WTC11 (cell line): ENCODE measurements at regions not wholly inside any gene's neighbourhood (a gene's known extent, or its start where the extent isn't known, plus 50 kb on each side); places are given as distances from the start of the nearest gene placed in this dataset.

Source experiments
- ATAC-seq: fragments of 200-7000 bp; cut with Tn5 transposase; 2 replicates; pipeline ENCODE4 v1.10.0; 2021; ENCODE audit warnings: mild to moderate bottlenecking, moderate library complexity
- CTCF ChIA-PET: fragments of 300-600 bp; sonication (Branson Sonifier 250); formaldehyde crosslinking; loops from one replicate; lab custom pipeline; 2021; ENCODE audit warnings: antibody characterized with exemption; lab: Charles Lee
- POLR2A ChIA-PET: fragments of 350-600 bp; sonication (Branson Sonifier 250); formaldehyde crosslinking; loops from one replicate; lab custom pipeline; 2021; ENCODE audit warnings: antibody characterized with exemption; lab: Charles Lee
- DNase-seq: peaks from one replicate; pipeline ENCODE4 v3.0.0; 2021; ENCODE audit warnings: low spot score
- H3K27ac Mint-ChIP-seq: 2 replicates; pipeline ENCODE4 v1.8.0; 2021; ENCODE audit warnings: mixed read lengths
- H3K27me3 Mint-ChIP-seq: 2 replicates; pipeline ENCODE4 v1.8.0; 2021; ENCODE audit warnings: low read depth, mild to moderate bottlenecking, moderate library complexity, mixed read lengths
- H3K36me3 Mint-ChIP-seq: 2 replicates; pipeline ENCODE4 v1.8.0; 2021; ENCODE audit warnings: mixed read lengths
- H3K4me1 Mint-ChIP-seq: 2 replicates; pipeline ENCODE4 v1.8.0; 2022; ENCODE audit warnings: mixed read lengths
- H3K4me3 Mint-ChIP-seq: 2 replicates; pipeline ENCODE4 v1.8.0; 2021; ENCODE audit warnings: mild to moderate bottlenecking, moderate library complexity, mixed read lengths
- H3K9me3 Mint-ChIP-seq: 2 replicates; pipeline ENCODE4 v1.8.0; 2021; ENCODE audit warnings: mixed read lengths
- AFF4 ChIP-seq: sonication (generic); formaldehyde crosslinking; IDR thresholded peaks from 2 replicates; pipeline ENCODE4 v1.8.1; 2023; ENCODE audit warnings: mild to moderate bottlenecking, missing genetic modification reagents, borderline replicate concordance
- AR ChIP-seq: fragments of 250-450 bp; sonication (Bioruptor Pico); IDR thresholded peaks from 2 replicates; pipeline ENCODE4 v1.9.0; 2021; ENCODE audit warnings: mild to moderate bottlenecking
- CBFB ChIP-seq: sonication (generic); formaldehyde crosslinking; IDR thresholded peaks from 2 replicates; pipeline ENCODE4 v1.8.1; 2022; ENCODE audit warnings: mild to moderate bottlenecking, low read depth, missing genetic modification reagents
- CDX4 ChIP-seq: fragments of 250-450 bp; sonication (Bioruptor Pico); IDR thresholded peaks from 2 replicates; pipeline ENCODE4 v1.9.0; 2021; ENCODE audit warnings: moderate library complexity, mild to moderate bottlenecking, inconsistent platforms, borderline replicate concordance
- EMX1 ChIP-seq: fragments of 250-450 bp; sonication (Bioruptor Pico); IDR thresholded peaks from 2 replicates; pipeline ENCODE4 v1.8.0; 2021; ENCODE audit warnings: mild to moderate bottlenecking
- ESRRA ChIP-seq: sonication (generic); formaldehyde crosslinking; IDR thresholded peaks from 2 replicates; pipeline ENCODE4 v1.8.1; 2022; ENCODE audit warnings: mild to moderate bottlenecking, missing genetic modification reagents, borderline replicate concordance
- FOXJ3 ChIP-seq: sonication (generic); formaldehyde crosslinking; IDR thresholded peaks from 2 replicates; pipeline ENCODE4 v1.9.0; 2021; ENCODE audit warnings: missing genetic modification reagents, mild to moderate bottlenecking, borderline replicate concordance
- FOXP4 ChIP-seq: sonication (generic); formaldehyde crosslinking; IDR thresholded peaks from 2 replicates; pipeline ENCODE4 v1.8.0; 2022; ENCODE audit warnings: mild to moderate bottlenecking, missing genetic modification reagents
- GTF2I ChIP-seq: fragments of 250-450 bp; sonication (Bioruptor Pico); conservative IDR thresholded peaks from 2 replicates; pipeline ENCODE4 v1.4.0; 2021; ENCODE audit warnings: mild to moderate bottlenecking
- JAZF1 ChIP-seq: fragments of 250-450 bp; sonication (Bioruptor Pico); IDR thresholded peaks from 2 replicates; pipeline ENCODE4 v1.9.0; 2021; ENCODE audit warnings: moderate library complexity, mild to moderate bottlenecking, inconsistent platforms
- MXD4 ChIP-seq: fragments of 250-450 bp; sonication (Bioruptor Pico); IDR thresholded peaks from 2 replicates; pipeline ENCODE4 v1.8.0; 2021; ENCODE audit warnings: mild to moderate bottlenecking, moderate library complexity, borderline replicate concordance
- NFYB ChIP-seq: sonication (generic); formaldehyde crosslinking; conservative IDR thresholded peaks from 2 replicates; pipeline ENCODE4 v1.8.0; 2022; ENCODE audit warnings: low read depth, missing genetic modification reagents
- NR2C2 ChIP-seq: sonication (generic); formaldehyde crosslinking; IDR thresholded peaks from 2 replicates; pipeline ENCODE4 v1.8.0; 2022; ENCODE audit warnings: mild to moderate bottlenecking, missing genetic modification reagents
- RORB ChIP-seq: fragments of 250-450 bp; sonication (Bioruptor Pico); IDR thresholded peaks from 2 replicates; pipeline ENCODE4 v1.9.0; 2021; ENCODE audit warnings: mild to moderate bottlenecking
- SOX15 ChIP-seq: fragments of 250-450 bp; sonication (Bioruptor Pico); IDR thresholded peaks from 2 replicates; pipeline ENCODE4 v1.9.0; 2021; ENCODE audit warnings: mild to moderate bottlenecking
- ZNF138 ChIP-seq: sonication (generic); formaldehyde crosslinking; conservative IDR thresholded peaks from 2 replicates; pipeline ENCODE4 v1.8.1; 2022; ENCODE audit warnings: mild to moderate bottlenecking, moderate library complexity, missing genetic modification reagents
- ZNF232 ChIP-seq: sonication (generic); formaldehyde crosslinking; IDR thresholded peaks from 2 replicates; pipeline ENCODE4 v1.8.0; 2022; ENCODE audit warnings: mild to moderate bottlenecking, missing genetic modification reagents
- ZNF263 ChIP-seq: sonication (generic); formaldehyde crosslinking; IDR thresholded peaks from 2 replicates; pipeline ENCODE4 v1.8.1; 2022; ENCODE audit warnings: low read depth, mild to moderate bottlenecking, moderate library complexity, missing genetic modification reagents
- TF ChIP-seq, protein P1 (sequence below): sonication (generic); formaldehyde crosslinking; IDR thresholded peaks from 2 replicates; pipeline ENCODE4 v1.8.0; 2022; ENCODE audit warnings: mild to moderate bottlenecking, missing genetic modification reagents
- TF ChIP-seq, protein P2 (sequence below): sonication (generic); formaldehyde crosslinking; IDR thresholded peaks from 2 replicates; pipeline ENCODE4 v1.8.0; 2023; ENCODE audit warnings: missing genetic modification reagents, mild to moderate bottlenecking, borderline replicate concordance
- TF ChIP-seq, protein P3 (sequence below): sonication (generic); formaldehyde crosslinking; IDR thresholded peaks from 2 replicates; pipeline ENCODE4 v1.8.1; 2023; ENCODE audit warnings: mild to moderate bottlenecking, missing genetic modification reagents, moderate library complexity

DNA sequence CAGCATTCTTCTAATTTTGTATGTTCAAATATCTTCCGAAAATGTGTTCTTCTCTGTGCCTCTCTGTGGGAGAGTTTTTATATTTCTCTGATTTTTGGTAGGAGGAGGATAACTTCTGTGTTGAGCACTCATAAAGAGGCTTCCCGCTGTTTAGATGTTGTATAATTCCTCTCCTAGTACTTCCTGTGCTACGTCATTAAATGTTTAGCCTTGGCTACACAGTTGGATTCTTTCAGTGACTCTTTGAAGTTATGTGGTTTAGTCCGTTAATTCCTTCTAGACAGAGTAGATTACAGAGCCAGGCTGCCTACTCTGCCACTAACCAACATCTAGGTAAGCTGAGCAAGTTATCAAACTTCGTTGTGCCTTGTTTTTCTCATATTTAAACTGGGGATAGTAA is 302.6 kb downstream of the OSTF1 start (continued):
- TF ChIP-seq AFF4 (no peak), ZNF232 (CRISPR knock-in tag) (no peak), CBFB (CRISPR knock-in tag) (no peak), MXD4 (CRISPR knock-in tag) (no peak), ZNF138 (CRISPR knock-in tag) (no peak)
- TF ChIP-seq, all 79 proteins: peak for 0

DNA sequence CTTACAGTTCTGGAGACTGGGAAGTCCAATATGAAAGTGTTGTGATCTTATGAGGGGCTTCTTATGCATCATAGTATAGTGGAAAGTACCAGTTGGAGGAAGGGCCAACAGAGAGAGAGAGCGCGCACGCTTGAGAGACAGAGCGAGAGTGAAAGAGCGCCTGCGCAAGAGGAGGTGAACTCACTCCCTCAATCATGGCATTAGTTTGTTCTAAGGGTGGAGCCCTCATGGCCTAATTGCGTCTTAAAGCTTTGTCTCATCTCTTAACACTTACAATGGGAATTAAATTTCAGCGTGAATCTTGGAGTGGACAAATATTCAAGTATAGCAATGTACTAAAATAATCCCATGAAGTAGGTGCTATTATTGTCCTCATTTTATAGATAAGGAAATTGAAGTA is 303.2 kb downstream of the OSTF1 start:
- Mint-ChIP-seq H3K36me3 (peaks cover 13% of the 10 kb centered on the region), H3K27me3 (no peaks in the 10 kb centered on the region), H3K27ac (no peak overlapping the region), H3K9me3 (peaks cover 26% of the 10 kb centered on the region), H3K4me3 (no peak overlapping the region), H3K4me1 (no peaks in the 10 kb centered on the region)
- ChIA-PET CTCF (no interaction called here), POLR2A (no interaction called here)
- ATAC-seq (no peak), DNase-seq (no peak)
- TF ChIP-seq, protein P1, sequence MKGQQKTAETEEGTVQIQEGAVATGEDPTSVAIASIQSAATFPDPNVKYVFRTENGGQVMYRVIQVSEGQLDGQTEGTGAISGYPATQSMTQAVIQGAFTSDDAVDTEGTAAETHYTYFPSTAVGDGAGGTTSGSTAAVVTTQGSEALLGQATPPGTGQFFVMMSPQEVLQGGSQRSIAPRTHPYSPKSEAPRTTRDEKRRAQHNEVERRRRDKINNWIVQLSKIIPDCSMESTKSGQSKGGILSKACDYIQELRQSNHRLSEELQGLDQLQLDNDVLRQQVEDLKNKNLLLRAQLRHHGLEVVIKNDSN (CRISPR knock-in tag): no peak
- no peak for TF ChIP-seq ESRRA (CRISPR knock-in tag)
- no peak for TF ChIP-seq FOXP4 (CRISPR knock-in tag)
- TF ChIP-seq GTF2I: no peak
- no peak for TF ChIP-seq CDX4 (CRISPR knock-in tag)
- no peak for TF ChIP-seq SOX15 (CRISPR knock-in tag)
- TF ChIP-seq NFYB: no peak
- TF ChIP-seq AR (CRISPR knock-in tag): no peak
- no peak for TF ChIP-seq EMX1 (CRISPR knock-in tag)
- TF ChIP-seq CBFB (CRISPR knock-in tag): no peak
- TF ChIP-seq, protein P2, sequence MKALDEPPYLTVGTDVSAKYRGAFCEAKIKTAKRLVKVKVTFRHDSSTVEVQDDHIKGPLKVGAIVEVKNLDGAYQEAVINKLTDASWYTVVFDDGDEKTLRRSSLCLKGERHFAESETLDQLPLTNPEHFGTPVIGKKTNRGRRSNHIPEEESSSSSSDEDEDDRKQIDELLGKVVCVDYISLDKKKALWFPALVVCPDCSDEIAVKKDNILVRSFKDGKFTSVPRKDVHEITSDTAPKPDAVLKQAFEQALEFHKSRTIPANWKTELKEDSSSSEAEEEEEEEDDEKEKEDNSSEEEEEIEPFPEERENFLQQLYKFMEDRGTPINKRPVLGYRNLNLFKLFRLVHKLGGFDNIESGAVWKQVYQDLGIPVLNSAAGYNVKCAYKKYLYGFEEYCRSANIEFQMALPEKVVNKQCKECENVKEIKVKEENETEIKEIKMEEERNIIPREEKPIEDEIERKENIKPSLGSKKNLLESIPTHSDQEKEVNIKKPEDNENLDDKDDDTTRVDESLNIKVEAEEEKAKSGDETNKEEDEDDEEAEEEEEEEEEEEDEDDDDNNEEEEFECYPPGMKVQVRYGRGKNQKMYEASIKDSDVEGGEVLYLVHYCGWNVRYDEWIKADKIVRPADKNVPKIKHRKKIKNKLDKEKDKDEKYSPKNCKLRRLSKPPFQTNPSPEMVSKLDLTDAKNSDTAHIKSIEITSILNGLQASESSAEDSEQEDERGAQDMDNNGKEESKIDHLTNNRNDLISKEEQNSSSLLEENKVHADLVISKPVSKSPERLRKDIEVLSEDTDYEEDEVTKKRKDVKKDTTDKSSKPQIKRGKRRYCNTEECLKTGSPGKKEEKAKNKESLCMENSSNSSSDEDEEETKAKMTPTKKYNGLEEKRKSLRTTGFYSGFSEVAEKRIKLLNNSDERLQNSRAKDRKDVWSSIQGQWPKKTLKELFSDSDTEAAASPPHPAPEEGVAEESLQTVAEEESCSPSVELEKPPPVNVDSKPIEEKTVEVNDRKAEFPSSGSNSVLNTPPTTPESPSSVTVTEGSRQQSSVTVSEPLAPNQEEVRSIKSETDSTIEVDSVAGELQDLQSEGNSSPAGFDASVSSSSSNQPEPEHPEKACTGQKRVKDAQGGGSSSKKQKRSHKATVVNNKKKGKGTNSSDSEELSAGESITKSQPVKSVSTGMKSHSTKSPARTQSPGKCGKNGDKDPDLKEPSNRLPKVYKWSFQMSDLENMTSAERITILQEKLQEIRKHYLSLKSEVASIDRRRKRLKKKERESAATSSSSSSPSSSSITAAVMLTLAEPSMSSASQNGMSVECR (CRISPR knock-in tag): no peak
- TF ChIP-seq ZNF263 (CRISPR knock-in tag): no peak
- TF ChIP-seq RORB (CRISPR knock-in tag): no peak
- TF ChIP-seq, protein P3, sequence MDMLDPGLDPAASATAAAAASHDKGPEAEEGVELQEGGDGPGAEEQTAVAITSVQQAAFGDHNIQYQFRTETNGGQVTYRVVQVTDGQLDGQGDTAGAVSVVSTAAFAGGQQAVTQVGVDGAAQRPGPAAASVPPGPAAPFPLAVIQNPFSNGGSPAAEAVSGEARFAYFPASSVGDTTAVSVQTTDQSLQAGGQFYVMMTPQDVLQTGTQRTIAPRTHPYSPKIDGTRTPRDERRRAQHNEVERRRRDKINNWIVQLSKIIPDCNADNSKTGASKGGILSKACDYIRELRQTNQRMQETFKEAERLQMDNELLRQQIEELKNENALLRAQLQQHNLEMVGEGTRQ (CRISPR knock-in tag): no peak
- TF ChIP-seq FOXJ3 (CRISPR knock-in tag): no peak
- TF ChIP-seq JAZF1 (CRISPR knock-in tag): no peak
- TF ChIP-seq NR2C2: no peak
